ENCODE measurements at regions not wholly inside any gene's neighbourhood (a gene's known extent, or its start where the extent isn't known, plus 50 kb on each side); places are given as distances from the start of the nearest gene placed in this dataset.
A peak's percentile ranks its signal among the peaks of the same experiment; 100 is the strongest.

DNA sequence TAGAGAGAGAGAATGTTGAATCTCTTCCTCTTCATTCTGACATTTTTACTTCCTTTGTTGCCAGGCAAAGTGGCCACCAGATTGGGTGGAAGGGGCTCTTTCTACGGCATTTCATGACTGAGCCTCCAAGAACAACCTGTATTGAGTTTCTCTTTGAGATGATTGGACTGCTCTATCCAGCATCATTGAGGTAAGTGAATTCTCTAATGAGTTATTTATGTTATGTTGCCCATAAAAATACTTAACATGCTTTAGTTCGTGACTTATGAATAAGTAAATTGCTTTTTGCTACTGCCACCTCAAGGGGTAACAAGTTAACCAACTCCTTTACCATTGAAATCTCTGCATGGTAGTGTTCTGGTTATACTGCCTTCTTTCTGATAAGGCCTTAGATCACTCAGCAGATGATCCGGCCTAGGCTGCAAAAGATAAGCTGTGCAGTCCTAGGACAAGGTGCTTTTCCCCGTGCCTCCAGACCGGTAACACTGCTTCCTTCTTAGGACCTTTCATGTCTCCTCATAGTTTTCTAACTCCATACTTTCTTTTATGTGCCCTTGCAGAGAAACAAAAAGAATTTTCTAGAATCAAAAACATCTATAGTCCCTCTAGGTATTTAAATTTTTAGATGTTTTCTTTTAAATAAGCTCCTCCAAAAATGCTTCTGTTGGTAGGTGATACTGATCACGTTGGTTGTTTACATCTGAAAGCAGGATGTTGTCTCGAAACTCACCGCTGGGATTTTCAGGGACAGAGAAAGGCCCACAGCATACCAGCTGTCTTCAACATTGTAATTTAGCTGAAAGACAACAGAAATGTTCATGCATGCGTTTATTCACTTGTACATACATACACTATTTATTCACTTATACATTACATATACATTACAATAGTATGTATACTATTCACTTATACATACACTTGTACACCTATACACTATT lies 157.1 kb upstream of the RBPJ start:
- Histone ChIP-seq H3K4me2 (ENCODE audit: insufficient read depth in 1 of 2, low read depth in 2 of 2, low read length in 2 of 2) (no peak overlapping the region), H2AK5ac (ENCODE audit: low read depth, low read length) (no peak overlapping the region), H2AFZ (ENCODE audit: low read length) (no peak overlapping the region), H3K23me2 (ENCODE audit: low read depth, low read length) (no peaks in the 10 kb centered on the region), H3K14ac (ENCODE audit: insufficient read length) (no peak overlapping the region), H3K27me3 (replicated peaks in 1 of 4; ENCODE audit: control insufficient read depth in 3 of 4, extremely low read depth in 1 of 4, insufficient read depth in 3 of 4, low read length in 3 of 4) (no peaks in the 10 kb centered on the region), H2BK20ac (ENCODE audit: low read length) (no peak overlapping the region), H3K79me1 (ENCODE audit: low read depth, low read length) (no peaks in the 10 kb centered on the region), H3K4ac (replicated peaks; ENCODE audit: insufficient read length, low read depth, low read length) (no peak overlapping the region), H3K9ac (replicated peaks in 1 of 4; ENCODE audit: extremely low read depth in 1 of 4, low read depth in 3 of 4, low read length in 3 of 4) (no peak overlapping the region), H3K23ac (ENCODE audit: insufficient read length) (no peak overlapping the region), H4K8ac (ENCODE audit: extremely low read depth, insufficient read depth, low read length) (no peak overlapping the region), H4K20me1 (replicated peaks in 1 of 2; ENCODE audit: control insufficient read depth in 1 of 2, insufficient read depth in 2 of 2, low read length in 2 of 2) (no peaks in the 10 kb centered on the region), H4K5ac (ENCODE audit: insufficient read length, low read depth, low read length) (no peak overlapping the region), H3K18ac (ENCODE audit: extremely low read depth, low read length) (no peak overlapping the region; the same call in 1 of the 2 replicates), H3K9me3 (ENCODE audit: insufficient read depth in 2 of 2, low read depth in 1 of 2, low read length in 1 of 2) (no peaks in the 10 kb centered on the region), H3K56ac (replicated peaks; ENCODE audit: insufficient read length, low read depth, low read length) (no peak overlapping the region), H3K4me3 (ENCODE audit: extremely low read depth in 1 of 4, insufficient read depth in 2 of 4, low read depth in 3 of 4, low read length in 4 of 4) (no peak overlapping the region), H3K27ac (ENCODE audit: low read depth, low read length) (no peak overlapping the region), H3K36me3 (ENCODE audit: control insufficient read depth in 2 of 4, insufficient read depth in 4 of 4, low read length in 3 of 4) (no peaks in the 10 kb centered on the region; a peak in 1 of 8 replicates), H3K79me2 (ENCODE audit: control insufficient read depth in 1 of 2, insufficient read depth in 2 of 2, low read length in 2 of 2) (no peaks in the 10 kb centered on the region), H2BK15ac (ENCODE audit: low read length) (no peak overlapping the region), H4K91ac (replicated peaks; ENCODE audit: insufficient read length, low read length) (no peak overlapping the region), H3K4me1 (replicated peaks in 1 of 4; ENCODE audit: control insufficient read depth in 3 of 4, insufficient read depth in 4 of 4, low read length in 3 of 4) (peaks cover 0 to 2% (median 0%) of the 10 kb centered on the region in 4 experiments; a peak in 2 of 7 replicates), H2BK12ac (ENCODE audit: low read depth, low read length) (peak overlapping the region; percentile 77), H2BK120ac (replicated peaks; ENCODE audit: low read depth, low read length) (no peak overlapping the region), H2BK5ac (ENCODE audit: low read depth, low read length) (no peak overlapping the region; the same call in 1 of the 2 replicates)
- 63% methylated on average over 9 of the region's 9 CpGs; no CpG with 5 or more reads in 1 of the 2 experiments for WGBS, 2 experiments (ENCODE audit: extremely low coverage in 1 of 2, insufficient coverage in 1 of 2, insufficient read length in 1 of 2, insufficient replicate concordance in 2 of 2, low coverage in 1 of 2, low lambda C conversion rate in 2 of 2, missing lambda C conversion rate in 1 of 2)
- DNase-seq (ENCODE audit: low read depth in 1 of 2, low spot score in 2 of 2) (no peak), FAIRE-seq (peak; percentile 63)
- ChIA-PET POLR2A (ENCODE audit: partially characterized antibody) (interaction anchor here (0.7 kb wide), 1 partner anchor 156 kb away, joined by 3 read pairs; no protein-coding TSS in a partner anchor), CTCF (ENCODE audit: partially characterized antibody) (interaction anchor here (0.5 to 6.1 kb wide), 12 partner anchors 8 to 245 kb away, joined by 3 to 50 read pairs (median 4); no protein-coding TSS in a partner anchor)
- TF ChIP-seq, protein P1, sequence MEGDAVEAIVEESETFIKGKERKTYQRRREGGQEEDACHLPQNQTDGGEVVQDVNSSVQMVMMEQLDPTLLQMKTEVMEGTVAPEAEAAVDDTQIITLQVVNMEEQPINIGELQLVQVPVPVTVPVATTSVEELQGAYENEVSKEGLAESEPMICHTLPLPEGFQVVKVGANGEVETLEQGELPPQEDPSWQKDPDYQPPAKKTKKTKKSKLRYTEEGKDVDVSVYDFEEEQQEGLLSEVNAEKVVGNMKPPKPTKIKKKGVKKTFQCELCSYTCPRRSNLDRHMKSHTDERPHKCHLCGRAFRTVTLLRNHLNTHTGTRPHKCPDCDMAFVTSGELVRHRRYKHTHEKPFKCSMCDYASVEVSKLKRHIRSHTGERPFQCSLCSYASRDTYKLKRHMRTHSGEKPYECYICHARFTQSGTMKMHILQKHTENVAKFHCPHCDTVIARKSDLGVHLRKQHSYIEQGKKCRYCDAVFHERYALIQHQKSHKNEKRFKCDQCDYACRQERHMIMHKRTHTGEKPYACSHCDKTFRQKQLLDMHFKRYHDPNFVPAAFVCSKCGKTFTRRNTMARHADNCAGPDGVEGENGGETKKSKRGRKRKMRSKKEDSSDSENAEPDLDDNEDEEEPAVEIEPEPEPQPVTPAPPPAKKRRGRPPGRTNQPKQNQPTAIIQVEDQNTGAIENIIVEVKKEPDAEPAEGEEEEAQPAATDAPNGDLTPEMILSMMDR (IDR thresholded peaks at IDR 0.05; ENCODE audit: control extremely low read depth in 1 of 3, insufficient read depth in 1 of 3, low read depth in 1 of 3, low read length in 3 of 3), result no peak

Measured in H1 (cell line).